GM10266 (cell line): ENCODE measurements at regions not wholly inside any gene's neighbourhood (a gene's known extent, or its start where the extent isn't known, plus 50 kb on each side); places are given as distances from the start of the nearest gene placed in this dataset.

ENCODE experiments used
- DNase-seq: peaks from one replicate; pipeline ENCODE4 v3.0.0; 2012; ENCODE audit errors: extremely low spot score
- TF ChIP-seq, protein P1 (sequence below): IDR thresholded peaks from 2 replicates; pipeline ENCODE4 v1.5.1; 2012; ENCODE audit warnings: mild to moderate bottlenecking, low read depth; ENCODE audit not compliant: control insufficient read depth, insufficient read depth; ENCODE audit errors: missing control alignments

DNA sequence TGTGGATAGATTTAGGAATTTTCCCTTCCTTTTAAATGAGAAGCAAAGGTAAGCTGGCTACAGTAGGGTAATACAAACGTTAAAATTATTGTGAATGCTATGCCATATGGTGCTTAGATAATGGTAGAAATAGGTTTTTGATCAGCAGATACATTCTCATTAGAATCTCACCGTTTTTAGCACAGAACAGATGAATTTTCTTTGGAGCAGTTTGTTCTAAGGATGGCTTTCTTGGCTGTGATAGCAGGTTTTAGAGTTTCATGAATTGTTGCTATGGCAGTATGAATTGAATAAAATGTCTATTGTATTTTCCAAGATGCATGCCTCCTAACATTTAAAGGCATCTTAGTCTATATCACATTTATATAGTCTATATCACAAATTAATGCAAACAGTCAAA is 1394.5 kb downstream of the EPHA7 start:
- DNase-seq: no peak
- TF ChIP-seq, protein P1, sequence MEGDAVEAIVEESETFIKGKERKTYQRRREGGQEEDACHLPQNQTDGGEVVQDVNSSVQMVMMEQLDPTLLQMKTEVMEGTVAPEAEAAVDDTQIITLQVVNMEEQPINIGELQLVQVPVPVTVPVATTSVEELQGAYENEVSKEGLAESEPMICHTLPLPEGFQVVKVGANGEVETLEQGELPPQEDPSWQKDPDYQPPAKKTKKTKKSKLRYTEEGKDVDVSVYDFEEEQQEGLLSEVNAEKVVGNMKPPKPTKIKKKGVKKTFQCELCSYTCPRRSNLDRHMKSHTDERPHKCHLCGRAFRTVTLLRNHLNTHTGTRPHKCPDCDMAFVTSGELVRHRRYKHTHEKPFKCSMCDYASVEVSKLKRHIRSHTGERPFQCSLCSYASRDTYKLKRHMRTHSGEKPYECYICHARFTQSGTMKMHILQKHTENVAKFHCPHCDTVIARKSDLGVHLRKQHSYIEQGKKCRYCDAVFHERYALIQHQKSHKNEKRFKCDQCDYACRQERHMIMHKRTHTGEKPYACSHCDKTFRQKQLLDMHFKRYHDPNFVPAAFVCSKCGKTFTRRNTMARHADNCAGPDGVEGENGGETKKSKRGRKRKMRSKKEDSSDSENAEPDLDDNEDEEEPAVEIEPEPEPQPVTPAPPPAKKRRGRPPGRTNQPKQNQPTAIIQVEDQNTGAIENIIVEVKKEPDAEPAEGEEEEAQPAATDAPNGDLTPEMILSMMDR: no peak

DNA sequence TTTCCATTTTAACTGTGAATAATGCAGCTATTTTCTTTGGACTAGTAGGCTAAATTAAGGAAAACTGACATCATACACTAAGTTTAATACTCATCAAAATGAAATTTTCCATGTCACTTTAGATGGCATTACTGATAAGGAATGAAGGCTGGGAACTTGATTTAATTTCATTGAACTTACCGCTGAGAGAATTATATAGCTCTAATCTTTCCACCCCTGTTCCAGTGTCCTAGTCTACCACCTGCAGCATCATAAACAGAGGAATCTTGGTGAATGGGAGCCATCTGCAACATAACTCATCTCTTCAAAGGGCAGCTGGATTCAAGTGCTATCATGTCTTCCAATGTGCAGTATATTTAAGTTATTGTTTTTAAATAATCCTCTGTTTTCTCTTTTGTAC is 1395.2 kb downstream of the EPHA7 start:
- TF ChIP-seq, protein P1: no peak
- no peak for DNase-seq

DNA sequence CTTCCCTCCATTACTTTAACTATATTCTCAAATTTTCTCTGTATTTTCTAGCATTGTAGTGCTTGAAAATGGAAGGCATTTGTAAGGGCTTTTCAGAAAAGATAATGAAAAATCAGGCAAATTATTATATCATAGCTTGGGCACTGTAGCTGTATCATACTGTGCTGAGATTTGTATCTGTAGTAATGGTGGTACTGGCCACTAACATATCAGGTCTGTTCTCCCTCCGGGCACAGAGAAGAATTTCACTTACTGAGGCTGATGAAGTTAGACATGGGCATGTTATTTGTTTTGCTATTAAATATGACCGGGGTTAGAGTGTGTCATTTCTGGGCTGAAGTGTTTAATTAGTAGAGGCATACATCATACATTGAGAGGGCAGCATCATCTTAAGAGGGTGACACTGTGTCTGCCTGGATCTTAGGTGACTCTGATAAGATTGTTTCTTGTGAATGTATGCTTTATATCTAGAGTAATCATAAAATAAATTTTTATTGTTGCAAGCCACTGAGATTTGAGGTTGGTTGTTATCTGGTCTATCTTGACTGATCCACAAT is 1395.9 kb downstream of the EPHA7 start:
- TF ChIP-seq, protein P1: no peak
- DNase-seq: no peak

DNA sequence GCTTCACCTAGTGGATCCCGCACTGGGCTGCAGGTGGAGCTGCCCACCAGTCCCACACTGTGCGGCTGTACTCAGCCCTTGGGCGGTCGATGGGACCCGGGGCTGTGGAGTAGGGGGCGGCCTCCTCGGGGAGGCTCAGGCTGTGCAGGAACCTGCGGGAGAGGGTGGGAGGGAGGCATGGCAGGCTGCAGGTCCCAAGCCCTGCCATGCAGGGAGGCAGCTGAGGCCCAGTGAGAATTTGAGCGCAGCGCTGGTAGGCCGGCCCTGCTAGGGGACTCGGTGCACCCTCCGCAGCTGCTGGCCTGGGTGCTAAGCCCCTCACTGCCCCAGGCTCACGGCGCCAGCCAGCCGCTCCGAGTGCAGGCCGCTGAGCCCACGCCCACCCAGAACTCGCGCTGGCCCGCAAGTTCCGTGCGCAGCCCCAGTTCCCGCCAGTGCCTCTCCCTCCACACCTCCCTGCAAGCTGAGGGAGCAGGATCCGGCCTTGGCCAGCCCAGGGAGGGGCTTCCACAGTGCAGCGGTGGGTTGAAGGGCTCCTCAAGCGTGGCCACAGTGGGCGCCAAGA is 1407.6 kb downstream of the EPHA7 start:
- no peak for DNase-seq
- TF ChIP-seq, protein P1: no peak

DNA sequence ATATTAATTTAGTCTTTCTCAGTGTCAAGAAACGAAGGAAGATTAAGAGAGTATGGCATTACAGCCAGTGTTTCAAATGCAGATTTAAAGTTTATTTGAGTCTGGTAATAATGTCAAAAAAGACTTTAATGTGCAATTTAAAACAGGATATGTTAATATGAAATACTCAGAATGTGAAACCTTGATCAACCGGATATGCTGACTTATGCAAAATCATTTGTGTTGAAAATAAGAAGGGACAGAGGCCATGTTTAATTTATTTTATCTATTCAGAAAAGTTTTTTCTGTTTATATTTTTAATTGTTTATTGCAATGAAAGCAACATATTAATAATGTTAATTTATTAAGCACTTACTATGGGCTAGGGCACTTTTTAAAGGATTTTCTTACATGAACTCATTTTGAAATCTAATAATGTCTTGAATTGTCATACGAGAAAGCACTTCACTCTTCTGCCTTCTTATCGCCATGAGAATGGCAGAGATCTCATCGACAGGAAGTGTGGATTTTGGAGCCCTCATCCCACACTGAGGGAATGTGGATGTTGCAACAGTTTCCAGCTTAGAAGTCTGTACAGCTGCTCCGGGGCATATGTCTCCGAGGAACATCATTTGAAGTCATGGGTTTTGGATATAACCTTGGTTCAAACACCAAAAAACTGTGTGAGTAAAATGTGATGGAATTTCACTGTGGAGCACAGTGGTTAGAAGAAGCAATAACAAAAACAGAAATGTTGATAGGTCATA is 1410.4 kb downstream of the EPHA7 start:
- DNase-seq: no peak

DNA sequence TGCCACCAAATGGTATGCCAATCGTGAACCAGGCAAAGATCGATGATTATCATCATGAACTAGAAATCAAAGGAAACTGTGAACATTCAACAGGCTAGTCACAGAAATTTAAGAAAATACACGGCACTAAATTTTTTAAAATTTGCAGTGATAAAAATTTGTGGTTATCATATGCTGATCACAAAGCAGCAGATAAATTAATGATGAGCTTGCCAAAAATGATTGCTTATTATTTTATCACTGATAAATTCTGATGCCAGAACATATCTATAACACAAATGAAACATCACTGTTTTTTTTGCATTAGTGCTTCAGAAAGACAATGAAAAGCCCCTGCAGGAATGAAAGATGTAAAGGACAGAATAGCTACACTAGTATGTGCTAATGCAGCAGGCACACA is 1413.2 kb upstream of the MAP3K7 start:
- TF ChIP-seq, protein P1: no peak
- DNase-seq: no peak

More for the DNA sequence above, 1410.4 kb downstream of the EPHA7 start:
- TF ChIP-seq, protein P1: no peak

DNA sequence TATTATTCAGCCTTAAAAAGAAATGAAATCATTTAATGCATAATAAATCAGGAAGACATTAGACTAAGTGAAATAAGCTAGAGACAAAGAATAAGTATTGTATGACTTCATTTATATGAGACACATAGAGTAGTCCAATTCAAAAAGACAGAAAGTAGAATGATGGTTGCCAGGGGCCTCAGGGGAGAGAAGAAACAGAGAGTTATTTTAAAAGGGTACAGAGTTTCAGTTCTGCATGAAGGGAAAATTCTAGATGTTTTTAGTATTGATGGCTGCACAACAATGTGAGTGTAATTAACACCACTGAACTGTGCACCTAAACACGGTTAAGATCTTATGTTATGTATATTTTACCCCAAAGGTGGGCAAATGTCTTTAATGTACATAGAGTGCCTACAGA is 1407.9 kb upstream of the MAP3K7 start:
- TF ChIP-seq, protein P1: no peak
- no peak for DNase-seq
